OCI-LY7 (cell line): ENCODE measurements at regions not wholly inside any gene's neighbourhood (a gene's known extent, or its start where the extent isn't known, plus 50 kb on each side); places are given as distances from the start of the nearest gene placed in this dataset.

Experiments
- EZH2phosphoT487 ChIP-seq: fragments of 200-600 bp; sonication (generic); IDR thresholded peaks from 2 replicates; pipeline ENCODE4 v1.6.1; 2018; ENCODE audit warnings: low read depth, borderline replicate concordance, mild to moderate bottlenecking, mixed run types, antibody characterized with exemption, low read length, moderate library complexity, mixed read lengths
- TF ChIP-seq, protein P1 (sequence below): fragments of 200-600 bp; sonication (generic); conservative IDR thresholded peaks from 2 replicates; pipeline ENCODE4 v1.5.1; 2014; ENCODE audit warnings: mild to moderate bottlenecking, antibody characterized with exemption, low read length, moderate library complexity, mixed read lengths

DNA sequence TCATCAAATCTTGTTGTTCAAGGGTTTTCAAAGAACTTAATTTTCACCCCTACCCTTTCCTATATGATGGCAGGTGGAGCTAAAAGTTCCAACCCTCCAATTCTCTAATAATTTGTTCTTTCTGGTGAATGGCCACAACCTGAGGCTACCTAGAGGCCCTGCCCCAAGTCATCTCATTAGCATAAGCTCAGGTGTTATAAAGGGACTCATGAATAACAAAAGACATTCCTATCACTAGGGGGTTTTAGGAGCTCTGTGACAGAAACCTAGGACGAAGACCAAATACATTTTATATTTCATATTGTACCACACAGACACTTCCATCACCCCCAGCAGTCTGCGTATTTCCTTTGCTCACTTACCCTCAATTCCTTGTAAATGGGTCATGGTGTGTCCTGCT lies 483.6 kb upstream of the EPHA6 start:
- TF ChIP-seq, protein P1, sequence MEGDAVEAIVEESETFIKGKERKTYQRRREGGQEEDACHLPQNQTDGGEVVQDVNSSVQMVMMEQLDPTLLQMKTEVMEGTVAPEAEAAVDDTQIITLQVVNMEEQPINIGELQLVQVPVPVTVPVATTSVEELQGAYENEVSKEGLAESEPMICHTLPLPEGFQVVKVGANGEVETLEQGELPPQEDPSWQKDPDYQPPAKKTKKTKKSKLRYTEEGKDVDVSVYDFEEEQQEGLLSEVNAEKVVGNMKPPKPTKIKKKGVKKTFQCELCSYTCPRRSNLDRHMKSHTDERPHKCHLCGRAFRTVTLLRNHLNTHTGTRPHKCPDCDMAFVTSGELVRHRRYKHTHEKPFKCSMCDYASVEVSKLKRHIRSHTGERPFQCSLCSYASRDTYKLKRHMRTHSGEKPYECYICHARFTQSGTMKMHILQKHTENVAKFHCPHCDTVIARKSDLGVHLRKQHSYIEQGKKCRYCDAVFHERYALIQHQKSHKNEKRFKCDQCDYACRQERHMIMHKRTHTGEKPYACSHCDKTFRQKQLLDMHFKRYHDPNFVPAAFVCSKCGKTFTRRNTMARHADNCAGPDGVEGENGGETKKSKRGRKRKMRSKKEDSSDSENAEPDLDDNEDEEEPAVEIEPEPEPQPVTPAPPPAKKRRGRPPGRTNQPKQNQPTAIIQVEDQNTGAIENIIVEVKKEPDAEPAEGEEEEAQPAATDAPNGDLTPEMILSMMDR, result no peak
- no peak for TF ChIP-seq EZH2phosphoT487
